Glutamatergic neuron (in vitro differentiated cells): ENCODE measurements at regions not wholly inside any gene's neighbourhood (a gene's known extent, or its start where the extent isn't known, plus 50 kb on each side); places are given as distances from the start of the nearest gene placed in this dataset.

Experiments used
- DNase-seq: peaks from one replicate; pipeline ENCODE4 v3.0.0; 2022
- H3K27ac Mint-ChIP-seq: one replicate; pipeline ENCODE4 v1.8.0; 2020; ENCODE audit warnings: mild to moderate bottlenecking, mixed read lengths, inconsistent platforms; ENCODE audit not compliant: unreplicated experiment
- H3K27me3 Mint-ChIP-seq: one replicate; pipeline ENCODE4 v1.8.0; 2020; ENCODE audit warnings: mild to moderate bottlenecking, moderate library complexity, mixed read lengths, inconsistent platforms; ENCODE audit not compliant: unreplicated experiment
- H3K36me3 Mint-ChIP-seq: one replicate; pipeline ENCODE4 v1.8.0; 2020; ENCODE audit warnings: mild to moderate bottlenecking, mixed read lengths, inconsistent platforms; ENCODE audit not compliant: unreplicated experiment
- H3K4me1 Mint-ChIP-seq: one replicate; pipeline ENCODE4 v1.8.0; 2020; ENCODE audit warnings: mild to moderate bottlenecking, low read depth, mixed read lengths, inconsistent platforms; ENCODE audit not compliant: unreplicated experiment
- H3K4me3 Mint-ChIP-seq: one replicate; pipeline ENCODE4 v1.8.0; 2020; ENCODE audit warnings: mild to moderate bottlenecking, mixed read lengths, inconsistent platforms; ENCODE audit not compliant: unreplicated experiment
- H3K9me3 Mint-ChIP-seq: one replicate; pipeline ENCODE4 v1.8.0; 2020; ENCODE audit warnings: mild to moderate bottlenecking, moderate library complexity, mixed read lengths, inconsistent platforms; ENCODE audit not compliant: unreplicated experiment
- TF ChIP-seq, protein P1 (sequence below): fragments of 200-600 bp; sonication (generic); IDR thresholded peaks from one replicate; pipeline ENCODE4 v1.5.0; 2021; ENCODE audit not compliant: partially characterized antibody, unreplicated experiment

DNA sequence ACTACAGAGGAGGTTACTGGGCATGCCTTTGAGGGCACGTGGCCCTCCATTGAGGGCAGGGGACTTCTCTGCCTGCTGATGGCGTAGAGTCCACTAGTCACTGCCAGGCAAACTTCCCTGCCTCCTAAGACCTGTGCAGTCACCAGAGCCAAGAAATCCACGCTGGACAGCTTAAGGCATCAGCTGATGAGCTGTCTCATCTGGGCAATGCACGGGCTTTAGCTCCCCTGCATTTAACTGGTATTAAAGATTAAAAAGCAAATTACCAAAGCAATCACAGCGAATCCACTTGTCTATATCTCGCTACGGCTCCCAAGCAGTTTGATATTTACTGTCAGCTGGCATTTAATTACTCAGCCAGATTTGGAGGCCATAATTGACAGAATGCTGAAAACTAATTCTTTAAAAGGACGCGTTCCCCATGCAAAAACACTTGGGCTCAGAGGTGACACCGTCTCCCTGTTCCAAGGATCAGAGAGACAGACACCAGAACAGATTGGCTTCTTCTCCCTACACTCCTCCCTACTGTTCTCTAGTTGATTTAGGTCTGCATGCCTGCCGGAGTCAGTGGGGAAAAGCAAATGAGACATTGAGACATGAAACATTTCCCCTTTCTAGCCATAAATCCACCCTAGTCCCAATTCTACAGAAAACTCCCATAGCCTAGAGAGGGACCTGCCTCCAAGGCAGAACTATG lies 68.5 kb downstream of the SPATA19 start:
- Mint-ChIP-seq H3K4me3 (no peak overlapping the region), H3K36me3 (peaks cover 22% of the 10 kb centered on the region), H3K27ac (no peak overlapping the region), H3K27me3 (peaks cover 4% of the 10 kb centered on the region), H3K4me1 (no peaks in the 10 kb centered on the region), H3K9me3 (peaks cover 6% of the 10 kb centered on the region)
- DNase-seq, result no peak
- TF ChIP-seq, protein P1, sequence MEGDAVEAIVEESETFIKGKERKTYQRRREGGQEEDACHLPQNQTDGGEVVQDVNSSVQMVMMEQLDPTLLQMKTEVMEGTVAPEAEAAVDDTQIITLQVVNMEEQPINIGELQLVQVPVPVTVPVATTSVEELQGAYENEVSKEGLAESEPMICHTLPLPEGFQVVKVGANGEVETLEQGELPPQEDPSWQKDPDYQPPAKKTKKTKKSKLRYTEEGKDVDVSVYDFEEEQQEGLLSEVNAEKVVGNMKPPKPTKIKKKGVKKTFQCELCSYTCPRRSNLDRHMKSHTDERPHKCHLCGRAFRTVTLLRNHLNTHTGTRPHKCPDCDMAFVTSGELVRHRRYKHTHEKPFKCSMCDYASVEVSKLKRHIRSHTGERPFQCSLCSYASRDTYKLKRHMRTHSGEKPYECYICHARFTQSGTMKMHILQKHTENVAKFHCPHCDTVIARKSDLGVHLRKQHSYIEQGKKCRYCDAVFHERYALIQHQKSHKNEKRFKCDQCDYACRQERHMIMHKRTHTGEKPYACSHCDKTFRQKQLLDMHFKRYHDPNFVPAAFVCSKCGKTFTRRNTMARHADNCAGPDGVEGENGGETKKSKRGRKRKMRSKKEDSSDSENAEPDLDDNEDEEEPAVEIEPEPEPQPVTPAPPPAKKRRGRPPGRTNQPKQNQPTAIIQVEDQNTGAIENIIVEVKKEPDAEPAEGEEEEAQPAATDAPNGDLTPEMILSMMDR, result no peak

DNA sequence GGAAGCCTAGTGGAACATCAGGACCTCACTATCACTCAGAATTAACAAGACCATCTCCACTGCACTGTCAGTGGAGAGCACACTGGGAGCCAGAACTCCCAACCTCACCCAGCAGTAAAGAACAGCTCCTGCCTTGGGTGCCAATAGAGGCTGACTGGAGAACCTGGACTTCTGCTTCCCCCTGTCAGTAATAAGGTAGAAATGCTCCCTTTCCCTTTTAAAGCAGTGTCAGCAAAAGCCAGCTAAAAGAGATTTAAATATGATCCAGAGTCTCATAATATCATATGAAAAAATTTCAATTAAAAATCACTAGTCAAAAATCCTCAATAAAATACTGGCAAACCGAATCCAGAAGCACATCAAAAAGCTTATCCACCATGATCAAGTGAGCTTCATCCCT lies 82.8 kb downstream of the SPATA19 start:
- TF ChIP-seq, protein P1, result no peak
- peaks cover 12% of the 10 kb centered on the region for H3K36me3 Mint-ChIP-seq
- DNase-seq, result no peak
- H3K4me3 Mint-ChIP-seq, result no peak overlapping the region
- no peaks in the 10 kb centered on the region for H3K27me3 Mint-ChIP-seq
- H3K4me1 Mint-ChIP-seq, result no peaks in the 10 kb centered on the region
- no peaks in the 10 kb centered on the region for H3K9me3 Mint-ChIP-seq
- no peak overlapping the region for H3K27ac Mint-ChIP-seq

DNA sequence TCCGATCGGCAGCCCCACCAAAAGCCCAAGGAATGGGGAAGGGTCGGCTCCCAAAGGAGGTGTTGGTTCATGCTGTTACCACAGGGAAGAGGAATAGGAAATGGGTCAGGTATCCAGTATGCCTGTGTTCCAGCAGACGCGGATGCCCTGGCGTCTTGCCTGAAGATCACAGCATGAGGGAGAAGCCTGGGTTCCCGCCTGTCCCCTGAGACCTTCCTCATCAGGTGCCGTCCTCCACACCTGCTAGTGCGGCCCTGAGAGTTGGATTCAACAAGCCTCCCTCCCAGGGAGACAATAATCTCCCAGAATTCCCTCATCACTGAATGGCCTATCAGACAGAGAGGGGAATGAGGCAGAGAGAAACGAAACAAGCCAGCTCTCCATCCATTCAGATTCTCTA lies 92.2 kb downstream of the SPATA19 start:
- no peak for DNase-seq
- H3K36me3 Mint-ChIP-seq, result peaks cover 4% of the 10 kb centered on the region
- no peak overlapping the region for H3K4me3 Mint-ChIP-seq
- H3K4me1 Mint-ChIP-seq, result peaks cover 11% of the 10 kb centered on the region
- H3K9me3 Mint-ChIP-seq, result no peaks in the 10 kb centered on the region
- H3K27ac Mint-ChIP-seq, result no peak overlapping the region
- H3K27me3 Mint-ChIP-seq, result peaks cover 4% of the 10 kb centered on the region
- TF ChIP-seq, protein P1, result no peak

DNA sequence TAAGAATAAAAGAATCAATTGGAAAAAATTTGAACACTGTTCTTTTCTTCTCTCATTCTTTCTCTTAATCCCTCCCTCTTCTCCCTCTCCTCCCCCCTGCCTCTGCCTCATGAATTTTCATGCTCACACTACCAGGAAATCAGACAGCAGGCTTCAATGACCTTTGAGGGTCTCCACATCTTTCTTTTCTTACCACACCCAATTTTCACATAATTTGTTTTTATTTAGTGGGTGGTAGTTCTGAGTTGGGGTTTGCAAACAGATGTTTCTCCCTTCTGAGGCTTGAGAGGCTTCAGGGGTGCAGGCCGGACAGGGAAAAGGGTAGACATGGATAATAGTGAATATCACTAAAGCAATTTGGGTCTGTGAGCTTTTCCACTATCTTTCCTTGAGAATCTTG lies 95.5 kb downstream of the SPATA19 start:
- TF ChIP-seq, protein P1, result no peak
- H3K4me3 Mint-ChIP-seq, result no peak overlapping the region
- H3K9me3 Mint-ChIP-seq, result peaks cover 5% of the 10 kb centered on the region
- H3K27ac Mint-ChIP-seq, result no peak overlapping the region
- DNase-seq, result no peak
- H3K36me3 Mint-ChIP-seq, result no peaks in the 10 kb centered on the region
- H3K27me3 Mint-ChIP-seq, result peaks cover 13% of the 10 kb centered on the region
- peaks cover 23% of the 10 kb centered on the region for H3K4me1 Mint-ChIP-seq

DNA sequence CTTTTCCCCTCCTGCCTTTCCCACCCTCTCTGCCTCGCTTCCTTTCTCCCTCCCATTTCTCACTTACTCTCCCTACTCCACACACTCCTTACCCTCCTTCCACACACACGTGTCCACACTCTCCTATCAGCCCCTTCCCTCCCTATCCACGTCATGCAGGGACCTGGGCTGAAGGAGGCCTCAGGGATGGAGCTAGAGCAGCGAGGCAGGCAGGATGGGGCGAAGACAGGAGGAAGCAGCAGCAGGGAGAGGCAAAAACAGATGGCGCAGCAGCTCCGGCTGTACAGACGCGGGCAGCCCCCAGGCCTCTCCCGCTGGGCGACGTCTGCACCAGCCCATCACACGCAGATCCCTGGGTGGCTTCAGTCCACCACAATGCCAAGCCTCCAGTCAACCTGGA lies 97.9 kb downstream of the SPATA19 start:
- Mint-ChIP-seq H3K9me3 (peaks cover 5% of the 10 kb centered on the region), H3K4me1 (peaks cover 23% of the 10 kb centered on the region), H3K27me3 (peaks cover 13% of the 10 kb centered on the region), H3K36me3 (no peaks in the 10 kb centered on the region), H3K4me3 (no peak overlapping the region), H3K27ac (peak overlapping the region; percentile 96)
- DNase-seq, result peak; percentile 68
- TF ChIP-seq, protein P1, result no peak
